HPDE6-E6E7 (cell line): ENCODE measurements at regions not wholly inside any gene's neighbourhood (a gene's known extent, or its start where the extent isn't known, plus 50 kb on each side); places are given as distances from the start of the nearest gene placed in this dataset.

ENCODE experiments used
- DNase-seq: peaks from one replicate; pipeline ENCODE4 v3.0.0; 2011; ENCODE audit warnings: missing footprints; ENCODE audit errors: extremely low spot score

DNA sequence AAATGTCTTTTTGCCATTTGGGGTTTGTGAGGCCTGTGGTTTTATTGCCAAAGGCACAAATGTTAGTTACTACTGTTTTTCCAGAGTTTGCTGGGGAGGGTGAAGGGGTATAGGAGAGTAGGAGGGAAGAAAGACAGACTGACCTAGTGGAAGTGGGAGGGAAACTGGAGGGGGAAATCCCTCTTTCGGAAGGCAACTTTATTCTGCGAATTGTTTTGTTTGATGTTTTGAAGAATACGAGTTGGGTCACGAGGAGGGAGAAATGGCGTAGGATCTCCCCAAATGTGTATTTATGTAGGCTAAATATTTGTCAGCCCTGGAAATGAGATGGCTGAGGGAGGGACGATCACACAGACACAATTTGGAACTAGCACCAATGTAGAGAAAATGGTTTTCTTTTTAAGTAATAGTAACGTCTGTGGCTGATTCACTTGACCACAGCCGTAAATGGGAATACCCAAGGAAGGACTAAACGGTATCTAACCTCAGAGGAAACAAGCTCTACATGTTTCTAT is 172.3 kb downstream of the ICOS start:
- DNase-seq: no peak

DNA sequence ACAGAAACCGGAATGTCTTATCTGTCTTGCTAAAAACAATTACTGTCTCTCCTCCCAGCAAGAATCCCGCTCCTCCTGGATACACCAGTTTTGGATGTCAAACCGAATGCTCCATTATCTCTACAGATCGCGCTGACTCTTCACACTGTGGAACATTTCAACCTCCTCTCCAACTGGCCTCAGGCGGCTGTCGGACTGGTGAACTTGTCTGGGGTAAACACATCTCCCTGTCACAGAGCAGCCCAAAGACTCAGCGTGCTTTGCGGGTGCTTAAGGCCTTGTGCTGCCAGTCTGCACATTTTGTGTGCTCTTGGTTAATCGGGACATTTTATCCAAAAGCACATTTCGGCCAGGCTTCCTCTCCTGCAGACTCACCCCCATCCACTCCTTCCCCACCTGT is 173.1 kb downstream of the ICOS start:
- no peak for DNase-seq

DNA sequence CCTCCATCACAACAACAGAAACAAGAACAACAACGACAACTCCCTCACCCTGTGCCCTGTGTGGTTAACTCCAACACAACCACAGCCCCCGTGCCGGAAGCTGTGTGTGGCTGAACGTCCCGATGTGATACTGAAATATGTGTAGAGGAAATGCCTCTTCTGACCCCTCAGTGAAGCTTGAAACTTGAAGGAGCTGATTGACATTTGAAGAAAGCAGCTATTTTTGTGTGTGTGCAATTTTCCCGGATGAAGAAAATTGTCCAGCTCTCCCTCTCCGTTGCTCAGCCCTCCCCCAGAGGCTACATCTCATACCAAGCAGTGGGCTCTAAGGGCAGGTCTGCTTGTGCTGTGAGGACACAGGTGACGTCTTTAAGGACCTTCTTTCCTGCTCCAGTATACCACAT is 173.8 kb downstream of the ICOS start:
- no peak for DNase-seq

DNA sequence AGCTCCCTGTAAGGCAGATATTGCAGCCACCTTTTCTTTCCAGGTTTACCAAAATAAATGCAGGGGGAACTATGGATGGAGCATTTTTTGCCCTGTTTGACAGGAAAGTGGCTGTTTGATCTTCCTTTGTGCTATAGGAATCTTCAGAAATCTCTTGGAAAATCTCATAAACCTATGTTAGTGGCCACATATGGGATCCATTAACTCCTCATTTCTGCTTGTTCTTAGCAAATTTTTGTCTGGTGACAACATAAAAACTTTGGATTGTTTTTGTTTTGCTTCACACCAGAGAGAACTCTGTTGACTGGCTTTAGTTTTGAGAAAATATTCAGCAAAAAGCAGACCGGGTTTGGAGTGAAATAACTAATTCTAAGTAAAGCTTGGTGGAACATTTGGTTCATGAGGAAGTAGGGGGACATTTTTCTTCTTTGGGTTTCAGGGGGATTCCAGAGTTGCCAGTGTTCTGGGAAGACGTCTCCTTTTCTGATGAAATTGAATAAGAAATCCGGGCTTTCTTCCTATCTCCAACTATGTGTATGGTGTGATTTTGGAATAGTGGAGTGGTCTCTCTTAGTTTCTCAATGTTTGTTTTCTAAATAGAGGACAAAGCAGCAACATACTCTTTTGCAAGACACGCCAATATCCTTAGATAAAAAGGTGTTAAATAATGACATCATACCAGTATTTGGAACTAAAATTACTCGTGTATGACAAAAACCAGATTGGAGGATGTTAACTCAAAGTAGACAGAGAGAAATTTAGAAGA is 174.4 kb downstream of the ICOS start:
- DNase-seq: no peak

DNA sequence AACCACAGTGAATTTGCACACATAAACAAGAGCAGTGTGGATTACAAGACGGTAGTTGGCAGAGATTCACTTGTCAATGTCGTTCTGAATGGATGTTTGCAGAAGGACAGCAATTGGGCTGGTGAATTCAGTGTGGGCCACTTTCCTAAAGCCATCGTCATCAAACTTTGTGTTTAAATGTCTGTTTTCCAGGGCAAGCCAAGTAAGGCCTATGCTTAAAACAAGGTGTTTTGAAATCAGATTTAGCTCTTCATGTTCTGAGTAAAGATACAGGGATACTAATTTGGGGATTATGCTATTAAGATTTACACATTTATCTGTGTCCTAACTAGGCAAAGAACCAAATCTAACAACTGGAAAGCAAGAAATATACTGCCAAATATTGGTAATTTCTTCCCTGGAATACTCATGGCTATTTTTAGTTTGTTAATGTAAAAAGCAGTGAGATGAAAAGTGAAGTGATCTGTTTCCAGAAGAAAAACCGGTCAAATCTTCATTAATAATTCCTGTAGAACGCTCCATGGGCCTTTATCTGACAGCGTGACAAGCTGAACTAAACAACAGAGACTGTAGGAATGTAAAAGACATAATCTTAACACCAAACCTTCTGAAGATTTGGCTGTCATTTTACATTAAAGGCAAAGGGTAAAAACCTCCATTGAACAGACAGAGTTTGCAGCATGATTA is 175.7 kb downstream of the ICOS start:
- no peak for DNase-seq

DNA sequence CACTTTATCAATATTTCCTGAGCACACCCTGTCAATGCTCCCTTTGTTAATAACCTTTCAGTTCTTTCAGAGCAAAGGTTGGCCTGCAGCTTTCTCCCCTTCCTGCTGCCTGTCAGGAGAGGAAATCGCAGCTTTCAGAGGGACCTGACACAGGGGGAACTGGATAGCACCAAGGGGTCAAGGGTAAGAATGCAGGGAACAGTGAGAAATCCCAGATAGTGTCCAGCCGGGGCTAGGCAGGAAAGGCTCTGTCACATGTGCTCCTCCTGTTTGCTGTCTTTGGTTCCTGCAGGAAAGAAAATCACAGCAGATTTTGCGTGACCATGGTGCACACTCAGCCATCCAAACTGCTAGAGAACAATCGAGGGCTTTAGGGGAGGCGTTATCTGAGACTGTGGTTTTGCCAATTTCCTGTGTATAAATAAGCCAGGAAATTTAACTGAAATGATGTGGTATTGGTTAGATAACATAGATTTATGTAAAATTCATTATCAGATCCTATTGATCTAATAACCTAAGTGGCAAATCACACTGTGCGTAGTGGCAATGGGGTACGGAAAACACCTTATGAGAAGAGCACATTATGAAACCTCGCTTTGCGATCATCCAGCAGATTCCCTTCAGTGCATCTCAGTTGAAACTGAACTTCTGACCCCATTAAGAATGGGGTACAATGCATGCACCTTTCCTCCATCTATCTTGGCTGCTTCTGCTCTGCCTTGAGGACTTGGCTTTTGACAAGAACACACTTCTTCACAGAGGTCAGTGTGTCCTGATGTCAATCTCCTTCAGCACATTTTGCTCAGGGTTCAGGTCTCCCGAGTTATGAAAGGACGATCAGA is 178.0 kb downstream of the ICOS start:
- no peak for DNase-seq

DNA sequence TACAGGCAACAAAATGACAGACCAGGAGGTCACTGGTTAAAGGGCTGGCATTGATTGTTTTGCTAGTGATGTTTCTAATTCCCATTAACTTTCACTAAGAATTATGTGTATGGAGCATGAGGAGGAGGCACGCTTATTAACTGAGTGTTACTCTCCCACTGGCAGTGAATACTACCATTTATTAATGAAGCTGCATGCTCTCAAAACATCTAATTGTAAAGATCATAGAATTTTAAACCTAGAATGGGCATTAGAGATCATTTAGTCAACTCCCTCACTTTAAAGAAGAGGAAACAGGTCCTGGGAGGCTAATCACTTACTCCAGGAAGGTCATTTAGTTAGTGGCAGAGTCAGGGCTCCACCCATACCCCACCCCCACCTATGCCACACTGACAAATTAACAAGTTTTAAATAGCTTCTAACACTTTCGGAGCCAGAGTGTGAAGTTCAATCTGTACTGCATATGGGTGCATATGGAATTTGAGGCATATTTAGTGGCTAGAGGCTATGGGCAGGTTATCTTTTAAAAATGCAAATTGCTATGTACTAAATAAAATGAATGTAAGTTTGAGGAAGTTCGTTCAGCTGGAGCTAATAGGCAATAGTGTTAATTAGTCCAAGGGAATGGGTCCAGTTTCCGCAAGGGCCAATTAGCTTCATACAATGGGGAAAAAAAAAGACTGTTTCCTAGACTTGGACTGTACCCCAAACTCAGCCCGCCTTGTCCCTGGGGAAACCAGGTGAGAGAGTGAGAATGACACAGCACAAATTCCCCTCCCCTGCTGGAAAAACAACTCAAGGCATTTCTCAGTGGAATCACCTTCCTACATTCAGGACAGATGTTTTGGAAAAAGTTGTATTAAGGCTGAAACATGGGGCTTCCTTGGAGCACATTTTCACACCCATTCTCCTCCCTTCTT is 178.8 kb downstream of the ICOS start:
- no peak for DNase-seq

DNA sequence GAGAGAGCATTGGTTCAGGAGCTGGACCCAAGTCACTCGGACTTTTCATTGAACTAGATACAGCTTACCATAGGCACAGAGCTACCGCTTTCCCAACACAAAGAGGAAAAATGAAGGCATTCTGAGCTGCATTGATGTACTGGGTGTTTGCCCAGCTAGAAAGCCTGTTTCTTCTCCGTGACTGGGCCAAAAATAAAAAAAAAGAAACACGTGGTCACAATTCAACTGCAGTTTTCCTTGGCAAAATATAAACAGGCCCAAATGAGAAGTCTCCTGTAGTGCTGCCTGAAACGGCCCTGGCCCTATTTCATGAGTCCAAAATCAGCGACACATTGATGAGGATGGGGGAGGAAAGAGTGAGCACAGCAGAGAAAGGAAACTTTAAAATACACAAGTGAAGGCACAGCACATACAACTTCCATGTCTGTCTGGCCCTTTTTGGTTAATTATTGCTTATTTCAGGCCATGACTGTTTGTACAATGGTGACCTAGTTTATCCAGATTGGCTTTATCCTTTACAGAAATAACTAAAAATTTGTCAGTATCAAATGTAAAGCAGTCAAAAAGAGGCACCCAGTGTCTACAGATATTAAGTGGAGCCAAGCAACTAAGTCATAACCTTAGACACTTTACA is 179.7 kb downstream of the ICOS start:
- DNase-seq: no peak

DNA sequence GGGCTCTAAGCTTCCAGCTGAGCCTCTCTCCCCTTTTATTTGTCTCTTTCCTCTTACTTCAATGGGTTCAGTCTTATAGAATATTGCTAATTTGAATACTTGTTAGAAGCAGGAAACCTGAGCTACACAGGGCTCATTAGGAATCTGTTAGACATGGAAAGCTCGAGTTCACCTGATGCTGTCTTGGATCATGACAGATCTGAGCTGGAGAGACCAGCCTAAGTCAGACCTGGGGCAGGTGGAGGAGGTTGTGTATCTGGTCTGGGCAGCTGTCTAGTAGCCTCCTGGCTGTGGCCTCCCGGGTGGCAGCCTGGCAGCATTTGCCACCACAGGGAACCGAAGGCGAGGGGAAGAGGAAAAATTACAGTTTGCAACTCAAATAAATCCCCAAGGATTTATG is 185.9 kb downstream of the ICOS start:
- DNase-seq: no peak

DNA sequence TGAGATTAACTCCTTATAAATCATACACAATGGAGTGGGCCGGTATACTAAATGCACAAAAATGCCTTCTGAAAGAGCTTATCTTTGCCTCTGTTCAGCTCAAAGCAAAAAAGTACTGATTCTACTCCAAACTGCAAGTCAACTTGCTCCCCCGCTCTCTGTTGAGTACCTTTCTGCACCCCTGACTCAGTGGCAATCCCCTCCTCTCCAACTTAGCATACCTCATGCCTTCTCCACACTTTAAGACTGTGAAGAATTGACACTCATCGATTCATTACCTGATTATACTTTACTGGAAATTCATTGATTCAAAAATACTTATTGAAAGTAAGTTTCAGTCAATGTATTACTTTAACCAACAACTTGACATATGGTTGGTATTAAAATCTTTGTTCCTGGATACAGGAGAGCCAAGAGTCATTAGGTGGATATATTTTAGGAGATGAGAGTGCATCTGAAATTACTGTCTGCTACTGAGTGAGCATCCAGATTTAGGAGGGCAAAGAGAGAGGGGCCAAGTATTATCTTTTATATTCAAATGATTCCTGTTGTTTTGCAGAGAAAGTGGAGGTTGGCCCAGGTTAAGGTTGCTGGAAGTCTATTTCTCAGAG is 187.7 kb downstream of the ICOS start:
- no peak for DNase-seq

DNA sequence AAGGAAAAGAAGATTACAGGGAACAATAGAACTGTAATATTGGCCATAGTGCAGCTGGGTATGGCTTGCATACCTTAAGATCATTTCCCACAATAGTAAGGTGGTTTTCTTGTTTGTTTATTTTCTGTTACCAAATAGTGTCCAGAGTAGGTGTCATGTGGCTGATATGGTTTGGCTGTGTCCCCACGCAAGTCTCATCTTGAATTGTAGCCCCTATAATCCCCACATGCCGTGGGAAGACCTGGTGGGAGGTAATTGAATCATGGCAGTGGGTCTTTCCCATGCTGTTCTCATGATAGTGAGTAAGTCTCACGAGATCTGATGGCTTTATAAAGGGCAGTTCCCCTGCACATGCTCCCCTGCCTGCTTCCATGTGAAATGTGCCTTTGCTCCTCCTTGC is 190.1 kb downstream of the ICOS start:
- DNase-seq: no peak

DNA sequence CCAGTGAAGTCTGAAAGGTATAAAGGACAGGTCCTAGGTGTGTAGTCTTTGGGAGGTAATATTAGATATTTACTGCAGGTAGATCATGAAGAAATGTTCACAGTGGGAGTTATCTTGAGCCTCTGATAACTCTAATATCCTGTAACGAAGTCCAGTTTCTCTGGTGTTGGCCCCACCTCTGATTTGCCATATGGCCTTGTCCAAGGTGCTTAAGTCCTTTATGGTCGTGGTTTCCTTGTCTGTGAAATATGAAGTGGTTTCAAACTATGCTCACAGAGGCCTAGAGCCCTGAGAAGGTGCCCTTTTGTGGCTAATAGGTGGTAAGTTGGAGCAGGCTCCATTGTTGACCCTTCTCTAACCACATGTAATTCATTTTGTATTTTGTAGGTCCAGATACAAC is 190.7 kb downstream of the ICOS start:
- no peak for DNase-seq

DNA sequence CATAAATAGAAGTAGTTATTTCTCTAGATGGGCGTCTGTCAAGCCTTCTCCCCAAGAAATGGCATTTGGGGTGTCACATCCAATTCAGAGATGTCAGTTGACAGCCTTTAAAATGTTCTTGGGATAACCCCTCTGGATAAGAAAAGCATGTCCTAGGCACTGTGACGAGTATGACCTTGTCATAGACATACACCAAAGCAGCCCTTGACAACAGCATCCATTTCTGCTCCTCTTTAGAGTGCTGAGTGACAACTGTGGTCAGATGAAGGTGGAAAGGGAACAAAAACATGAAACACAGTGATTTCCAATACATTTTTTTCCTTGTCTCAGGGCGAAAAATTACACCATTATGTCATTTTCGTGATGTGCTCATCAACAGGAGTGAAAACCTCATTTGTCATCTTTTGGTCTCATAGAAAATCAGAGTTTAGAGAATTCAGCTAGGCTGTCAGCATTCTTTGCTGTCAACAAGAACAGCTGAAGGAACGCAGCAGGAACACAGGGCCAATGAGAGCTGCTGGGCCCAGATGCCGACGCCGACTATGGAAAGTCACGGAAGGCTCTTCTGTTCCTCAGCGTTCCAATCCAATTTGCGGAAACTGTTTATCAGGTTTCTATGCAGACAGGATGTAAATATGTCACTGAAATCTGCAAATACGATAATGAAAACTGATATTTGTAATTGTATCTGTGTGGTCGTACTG is 193.2 kb downstream of the ICOS start:
- no peak for DNase-seq

DNA sequence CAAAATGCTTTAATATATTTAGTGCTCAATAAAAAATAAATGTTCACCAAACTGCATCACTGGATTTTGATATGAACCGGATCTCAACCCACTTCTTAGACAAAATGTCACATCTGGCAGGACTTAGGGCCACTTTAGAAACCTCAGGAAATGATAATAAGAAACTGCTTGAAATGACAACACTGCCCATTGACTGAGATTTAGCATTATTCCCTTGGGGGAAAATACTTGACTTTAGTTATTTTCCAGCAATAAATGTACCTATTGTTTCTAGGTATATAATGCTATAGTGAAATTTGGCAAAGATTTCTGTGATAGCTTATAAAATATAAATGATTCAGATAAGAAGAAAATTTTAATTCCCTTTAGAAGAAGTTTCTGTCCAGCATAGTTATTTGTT is 195.1 kb downstream of the ICOS start:
- DNase-seq: no peak

DNA sequence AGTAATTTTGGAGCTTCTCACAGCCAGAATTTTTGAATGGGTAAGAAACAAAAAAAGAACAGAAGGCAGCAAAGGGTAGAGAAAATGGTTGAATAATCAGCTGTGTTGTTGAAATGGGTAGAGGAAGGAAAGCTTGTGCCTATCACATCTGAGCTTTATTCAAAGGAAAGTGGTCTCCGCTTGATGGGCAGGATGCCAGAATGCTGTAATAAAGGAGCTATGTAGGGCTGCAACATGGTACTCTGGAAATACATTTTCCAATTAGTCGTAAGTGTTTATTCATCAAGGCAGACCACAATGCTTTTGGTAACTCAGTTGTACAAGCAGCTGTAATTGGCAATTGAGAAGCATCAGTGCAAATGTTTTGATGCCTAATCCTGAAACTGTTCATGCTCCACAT is 196.9 kb downstream of the ICOS start:
- DNase-seq: no peak

DNA sequence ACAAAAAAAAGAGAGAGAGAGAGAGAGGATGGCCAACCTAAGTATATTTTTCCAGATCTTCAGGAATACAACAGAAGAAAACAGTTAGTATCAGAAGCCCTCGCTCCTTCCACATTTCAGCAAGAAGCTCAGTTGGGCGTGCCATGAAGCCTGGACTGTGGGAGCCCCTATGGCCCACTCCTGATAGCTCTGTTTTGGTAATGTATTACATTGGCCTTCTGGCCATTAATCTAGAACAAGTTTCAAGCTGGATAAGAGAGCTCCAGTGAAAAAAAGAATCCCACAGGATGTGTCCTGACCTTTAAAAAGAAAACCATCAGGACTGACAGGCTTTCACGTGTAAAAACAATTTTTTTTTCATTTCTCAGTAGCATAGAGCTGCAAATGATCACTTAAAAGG is 197.9 kb downstream of the ICOS start:
- no peak for DNase-seq

DNA sequence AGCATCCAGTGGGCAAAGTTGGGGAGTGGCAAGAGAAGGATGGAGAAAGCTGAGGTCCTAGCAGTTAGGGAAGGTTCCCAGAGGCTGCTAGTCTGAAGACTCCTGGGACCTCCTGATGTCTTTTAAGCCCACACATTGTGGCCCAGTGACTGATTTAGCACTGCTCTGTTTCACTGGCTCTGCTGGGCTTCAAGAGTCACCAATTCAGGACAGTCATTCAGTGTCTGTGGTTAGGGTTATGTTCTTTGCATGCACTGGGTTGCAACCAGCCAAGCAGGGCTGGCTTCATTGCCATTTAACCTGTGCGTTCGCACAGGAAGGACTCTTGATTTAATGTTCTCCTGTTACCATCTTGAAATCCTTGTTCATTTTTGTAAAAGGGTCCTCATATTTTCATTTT is 199.2 kb downstream of the ICOS start:
- DNase-seq: no peak

DNA sequence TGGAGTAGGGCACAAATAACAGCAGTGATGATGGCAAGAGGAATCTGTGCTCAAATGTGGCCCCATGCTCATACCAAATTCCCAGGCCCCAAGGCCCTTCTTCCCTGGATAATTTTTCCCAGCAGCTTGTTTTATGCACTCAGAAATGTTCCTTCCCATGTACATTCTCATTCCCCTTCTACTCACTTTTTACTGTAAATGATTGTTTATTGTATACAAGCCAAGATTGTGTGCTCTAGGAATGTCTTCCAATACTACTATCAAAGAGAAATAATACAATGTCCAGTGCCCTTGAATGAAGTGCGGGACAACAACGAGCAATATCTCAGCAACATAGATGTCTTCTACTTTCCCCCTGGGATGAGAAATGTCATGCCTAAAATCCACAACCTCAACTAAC is 201.6 kb downstream of the ICOS start:
- DNase-seq: no peak

DNA sequence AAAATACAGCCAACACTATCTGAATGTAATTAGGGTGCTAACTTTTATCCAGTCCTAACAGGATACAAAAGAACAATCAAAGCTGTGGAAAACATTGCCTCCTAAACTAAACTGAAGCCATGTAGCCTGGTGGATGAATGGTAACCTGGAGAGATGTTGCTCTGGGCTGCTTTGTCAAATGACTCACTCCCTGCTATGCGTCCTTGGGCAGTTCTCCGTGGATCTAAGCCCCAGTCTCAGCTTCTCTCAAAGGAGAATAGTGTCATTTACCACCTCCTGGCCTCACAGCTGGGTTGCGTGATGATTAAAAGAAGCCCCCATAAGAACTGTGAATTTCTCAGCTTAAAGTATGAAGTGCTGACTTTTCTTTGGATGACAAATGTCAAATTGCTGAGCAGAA is 203.7 kb downstream of the ICOS start:
- no peak for DNase-seq
